Activated naive CD4-positive, alpha-beta T cell treated with anti-CD3 and anti-CD28 coated beads, Interleukin-2, amount 10 ng/mL, durations not matched to agents 7 days and 5 days (primary cell): ENCODE measurements at regions not wholly inside any gene's neighbourhood (a gene's known extent, or its start where the extent isn't known, plus 50 kb on each side); places are given as distances from the start of the nearest gene placed in this dataset.

Source experiments
- CTCF ChIA-PET: fragments of 350-600 bp; sonication (Branson Sonifier 250); formaldehyde crosslinking; loops from one replicate; lab custom pipeline; 2021; ENCODE audit warnings: antibody characterized with exemption; lab: Charles Lee
- DNase-seq: peaks from one replicate; pipeline ENCODE4 v3.0.0-alpha.2; 2020
- H3K27ac Mint-ChIP-seq: one replicate; pipeline ENCODE4 v1.8.0; 2021; ENCODE audit warnings: mild to moderate bottlenecking, moderate library complexity, mixed read lengths
- H3K27me3 Mint-ChIP-seq: one replicate; pipeline ENCODE4 v1.8.0; 2021; ENCODE audit warnings: mild to moderate bottlenecking, mixed read lengths
- H3K36me3 Mint-ChIP-seq: one replicate; pipeline ENCODE4 v1.8.0; 2021; ENCODE audit warnings: mixed read lengths
- H3K4me1 Mint-ChIP-seq: one replicate; pipeline ENCODE4 v1.8.0; 2021; ENCODE audit warnings: mixed read lengths
- H3K4me3 Mint-ChIP-seq: one replicate; pipeline ENCODE4 v1.8.0; 2021; ENCODE audit warnings: mild to moderate bottlenecking, moderate library complexity, mixed read lengths
- H3K9me3 Mint-ChIP-seq: one replicate; pipeline ENCODE4 v1.8.0; 2021; ENCODE audit warnings: mixed read lengths

DNA sequence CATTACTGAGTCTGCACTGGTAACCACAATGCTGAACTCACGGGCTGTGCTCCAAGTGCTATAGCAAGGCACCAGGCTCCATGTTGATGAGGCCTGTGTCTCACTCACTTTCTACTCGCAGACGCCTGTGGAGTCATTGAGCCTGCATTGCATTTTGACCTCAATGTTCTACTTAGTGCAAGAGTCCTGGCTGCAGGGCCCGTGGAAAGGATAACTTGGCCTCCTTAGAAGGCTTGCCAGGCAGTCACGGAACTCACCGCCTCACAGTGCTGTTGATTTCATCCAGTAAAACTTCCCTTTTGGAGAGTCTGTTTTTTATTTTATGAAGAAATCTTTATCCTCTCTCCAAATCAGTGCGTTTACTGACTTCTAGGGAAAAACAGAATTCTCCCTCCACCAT lies 290.4 kb downstream of the RNF144A start:
- no peak overlapping the region for H3K27ac Mint-ChIP-seq

DNA sequence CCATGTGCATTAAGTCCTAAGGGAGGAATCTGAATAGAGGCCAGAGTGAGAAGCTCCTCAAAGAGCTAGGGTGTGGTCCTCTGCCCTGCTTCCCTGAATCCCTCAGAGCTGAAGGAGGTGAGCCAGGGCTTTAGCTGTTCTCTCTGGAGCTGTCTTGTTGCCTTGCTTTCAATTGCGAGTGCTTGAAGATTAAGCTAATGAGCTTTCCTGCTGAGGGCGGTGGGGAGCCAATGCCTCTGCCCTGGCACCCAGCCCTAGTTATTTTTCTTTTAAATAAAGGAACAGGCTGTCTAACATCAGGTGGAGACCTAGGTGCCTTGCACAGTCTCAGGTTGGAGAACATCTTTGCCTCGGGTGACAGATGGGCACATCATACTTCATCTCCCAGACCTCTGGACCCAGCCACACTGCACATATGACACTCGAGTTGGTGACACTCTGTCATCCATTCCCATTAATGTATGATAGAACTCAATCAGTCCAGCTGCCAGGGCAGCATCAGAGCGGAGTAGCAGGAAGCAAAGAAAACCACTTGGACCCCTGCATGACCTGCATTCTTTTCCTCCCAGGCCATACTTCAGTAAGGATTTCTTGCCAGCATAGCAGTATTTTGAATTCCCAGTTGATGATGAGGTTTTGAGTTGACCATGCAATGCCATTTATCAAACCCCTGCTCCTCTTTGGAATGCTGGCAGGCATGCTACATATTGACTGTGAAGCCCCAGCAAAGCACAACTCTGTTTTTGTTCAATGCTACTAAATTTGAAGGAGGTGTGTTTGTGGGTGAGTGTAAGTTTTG lies 292.7 kb downstream of the RNF144A start:
- Mint-ChIP-seq H3K27me3 (no peaks in the 10 kb centered on the region), H3K4me3 (no peak overlapping the region), H3K36me3 (no peaks in the 10 kb centered on the region), H3K4me1 (no peaks in the 10 kb centered on the region), H3K27ac (no peak overlapping the region), H3K9me3 (no peaks in the 10 kb centered on the region)
- CTCF ChIA-PET: no interaction called here
- DNase-seq: no peak

More for the DNA sequence above, 290.4 kb downstream of the RNF144A start:
- Mint-ChIP-seq H3K36me3 (no peaks in the 10 kb centered on the region), H3K4me1 (no peaks in the 10 kb centered on the region), H3K9me3 (no peaks in the 10 kb centered on the region), H3K27me3 (no peaks in the 10 kb centered on the region), H3K4me3 (no peak overlapping the region)
- CTCF ChIA-PET: no interaction called here
- no peak for DNase-seq

DNA sequence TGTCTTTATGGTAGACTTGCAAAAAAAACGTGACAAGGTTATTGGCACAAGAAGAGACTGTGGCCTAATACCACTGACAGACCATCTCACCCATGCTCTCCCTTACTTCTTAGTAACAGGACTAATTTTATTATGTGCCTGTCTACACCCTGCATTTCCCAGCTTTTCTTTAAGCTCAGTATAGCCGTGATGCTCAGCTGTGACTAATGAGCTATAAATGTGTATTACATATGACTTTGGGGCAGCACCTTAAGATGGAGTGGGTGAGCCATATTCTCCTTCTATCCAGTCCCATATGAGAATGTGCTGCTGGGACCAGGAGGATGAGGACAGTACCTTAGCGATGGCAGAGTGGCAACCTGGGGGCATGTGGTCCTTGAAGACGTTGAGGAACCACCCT lies 293.5 kb downstream of the RNF144A start:
- DNase-seq: no peak
- no peaks in the 10 kb centered on the region for H3K27me3 Mint-ChIP-seq
- CTCF ChIA-PET: no interaction called here
- no peaks in the 10 kb centered on the region for H3K4me1 Mint-ChIP-seq
- no peak overlapping the region for H3K4me3 Mint-ChIP-seq
- no peaks in the 10 kb centered on the region for H3K36me3 Mint-ChIP-seq
- no peaks in the 10 kb centered on the region for H3K9me3 Mint-ChIP-seq
- H3K27ac Mint-ChIP-seq: no peak overlapping the region

- no peak overlapping the region for H3K4me3 Mint-ChIP-seq
- no peaks in the 10 kb centered on the region for H3K27me3 Mint-ChIP-seq
- H3K9me3 Mint-ChIP-seq: peaks cover 2% of the 10 kb centered on the region
- no peak overlapping the region for H3K27ac Mint-ChIP-seq
- H3K36me3 Mint-ChIP-seq: no peaks in the 10 kb centered on the region
- no peaks in the 10 kb centered on the region for H3K4me1 Mint-ChIP-seq
- CTCF ChIA-PET: no interaction called here
- DNase-seq: no peak
Observed at GRCh38 chr2:7225848-7226247, 308.6 kb downstream of the RNF144A start.

GRCh38 chr2:7226501-7226900 lies 309.3 kb downstream of the RNF144A start:
- peaks cover 2% of the 10 kb centered on the region for H3K9me3 Mint-ChIP-seq
- H3K27me3 Mint-ChIP-seq: no peaks in the 10 kb centered on the region
- no peak for DNase-seq
- CTCF ChIA-PET: no interaction called here
- no peak overlapping the region for H3K27ac Mint-ChIP-seq
- no peaks in the 10 kb centered on the region for H3K4me1 Mint-ChIP-seq
- H3K4me3 Mint-ChIP-seq: no peak overlapping the region
- no peaks in the 10 kb centered on the region for H3K36me3 Mint-ChIP-seq

DNA sequence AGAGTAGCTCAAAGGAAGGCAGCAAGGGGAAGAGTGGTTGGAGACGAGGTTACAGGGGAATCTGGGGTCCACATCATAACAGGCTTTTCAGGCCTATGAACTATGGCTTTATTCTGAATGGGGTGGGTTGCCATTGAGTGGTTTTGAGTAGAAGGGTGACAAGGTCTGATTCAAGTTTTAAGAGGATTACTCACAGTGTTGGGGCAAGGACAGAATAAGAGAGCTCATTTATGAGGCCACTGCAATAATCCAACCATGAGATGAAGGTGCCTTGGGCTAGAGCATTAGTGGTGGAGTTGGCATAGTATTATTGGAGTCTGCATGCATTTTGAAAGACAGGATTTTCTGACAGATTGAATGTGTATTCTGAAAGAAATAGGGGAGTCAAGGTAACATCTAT lies 315.9 kb downstream of the RNF144A start:
- DNase-seq: no peak
- no peaks in the 10 kb centered on the region for H3K27me3 Mint-ChIP-seq
- CTCF ChIA-PET: no interaction called here
- no peaks in the 10 kb centered on the region for H3K9me3 Mint-ChIP-seq
- H3K4me1 Mint-ChIP-seq: no peaks in the 10 kb centered on the region
- no peak overlapping the region for H3K4me3 Mint-ChIP-seq
- H3K27ac Mint-ChIP-seq: no peak overlapping the region
- H3K36me3 Mint-ChIP-seq: no peaks in the 10 kb centered on the region

DNA sequence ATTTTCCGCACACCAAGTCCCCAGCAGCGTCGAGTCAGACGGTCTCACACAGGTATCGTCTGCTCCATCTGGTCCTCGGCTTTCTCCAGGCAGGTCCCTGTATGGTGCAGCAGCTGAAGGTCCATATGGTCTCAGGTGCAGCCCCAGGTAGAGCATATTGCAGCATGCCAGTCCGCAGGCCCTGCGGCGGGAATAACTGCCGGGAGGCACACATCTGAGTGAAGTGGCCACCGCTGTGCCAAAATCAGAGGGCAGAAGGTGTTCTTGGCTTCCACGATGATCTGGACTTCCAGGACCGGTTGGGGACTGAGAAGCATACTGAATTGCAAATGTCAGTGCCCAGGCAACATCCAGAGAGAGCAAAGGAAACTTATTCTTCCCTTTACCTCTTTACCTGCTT lies 320.3 kb downstream of the RNF144A start:
- Mint-ChIP-seq H3K9me3 (no peaks in the 10 kb centered on the region), H3K27ac (no peak overlapping the region), H3K27me3 (no peaks in the 10 kb centered on the region), H3K4me1 (peaks cover 4% of the 10 kb centered on the region), H3K36me3 (no peaks in the 10 kb centered on the region), H3K4me3 (no peak overlapping the region)
- no peak for DNase-seq
- CTCF ChIA-PET: no interaction called here

- Mint-ChIP-seq H3K36me3 (no peaks in the 10 kb centered on the region), H3K4me1 (peaks cover 11% of the 10 kb centered on the region), H3K9me3 (no peaks in the 10 kb centered on the region), H3K27ac (no peak overlapping the region), H3K27me3 (no peaks in the 10 kb centered on the region), H3K4me3 (no peak overlapping the region)
- CTCF ChIA-PET: no interaction called here
- no peak for DNase-seq
Observed at GRCh38 chr2:7239078-7239477, 321.9 kb downstream of the RNF144A start.

DNA sequence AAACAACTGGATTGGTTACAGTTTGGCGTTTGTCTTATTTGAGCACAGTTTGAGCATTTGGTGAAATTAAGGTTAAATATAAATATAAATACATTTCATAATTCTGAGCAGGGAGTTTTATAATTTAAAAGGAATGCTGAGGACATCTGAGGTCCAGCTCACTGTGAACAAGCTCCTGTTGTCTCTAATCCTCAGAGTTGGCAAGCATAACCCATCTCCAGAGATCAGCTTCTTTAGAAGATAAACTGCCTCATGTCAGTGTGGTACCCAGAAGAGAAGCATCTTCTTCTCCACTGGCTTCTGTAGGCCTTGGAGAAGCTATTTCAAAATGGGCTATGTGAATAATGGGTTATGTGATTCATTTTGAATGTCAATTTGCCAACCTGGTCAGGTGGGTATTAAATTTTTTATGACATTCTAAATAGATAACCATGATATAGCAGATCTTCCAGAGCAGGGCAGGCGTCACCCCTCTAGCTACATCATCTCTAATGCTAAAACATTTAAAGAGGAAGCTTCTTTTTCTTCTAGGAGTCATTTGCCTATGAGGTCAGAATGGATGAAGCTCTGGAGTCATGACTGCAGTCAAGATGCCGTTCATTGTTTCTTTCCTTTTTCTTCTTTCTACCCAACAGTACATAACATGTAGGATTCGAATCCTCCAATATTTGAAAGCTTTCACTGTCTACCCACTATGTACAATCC lies 324.0 kb downstream of the RNF144A start:
- H3K27me3 Mint-ChIP-seq: no peaks in the 10 kb centered on the region
- H3K9me3 Mint-ChIP-seq: no peaks in the 10 kb centered on the region
- no peak overlapping the region for H3K4me3 Mint-ChIP-seq
- CTCF ChIA-PET: interaction anchor here (1.3 kb wide), 1 partner anchor 38 kb away, joined by 3 read pairs; no protein-coding TSS in a partner anchor
- no peak for DNase-seq
- peaks cover 11% of the 10 kb centered on the region for H3K4me1 Mint-ChIP-seq
- no peaks in the 10 kb centered on the region for H3K36me3 Mint-ChIP-seq
- no peak overlapping the region for H3K27ac Mint-ChIP-seq

GRCh38 chr2:7242189-7242867 lies 325.1 kb downstream of the RNF144A start:
- H3K27me3 Mint-ChIP-seq: no peaks in the 10 kb centered on the region
- H3K9me3 Mint-ChIP-seq: no peaks in the 10 kb centered on the region
- no peak overlapping the region for H3K4me3 Mint-ChIP-seq
- H3K4me1 Mint-ChIP-seq: peaks cover 11% of the 10 kb centered on the region
- H3K27ac Mint-ChIP-seq: no peak overlapping the region
- CTCF ChIA-PET: no interaction called here
- no peak for DNase-seq
- no peaks in the 10 kb centered on the region for H3K36me3 Mint-ChIP-seq

GRCh38 chr2:7243276-7243675 lies 326.1 kb downstream of the RNF144A start:
- Mint-ChIP-seq H3K36me3 (no peaks in the 10 kb centered on the region), H3K27ac (no peak overlapping the region), H3K27me3 (no peaks in the 10 kb centered on the region), H3K9me3 (no peaks in the 10 kb centered on the region), H3K4me1 (peaks cover 11% of the 10 kb centered on the region), H3K4me3 (no peak overlapping the region)
- DNase-seq: no peak
- CTCF ChIA-PET: no interaction called here

DNA sequence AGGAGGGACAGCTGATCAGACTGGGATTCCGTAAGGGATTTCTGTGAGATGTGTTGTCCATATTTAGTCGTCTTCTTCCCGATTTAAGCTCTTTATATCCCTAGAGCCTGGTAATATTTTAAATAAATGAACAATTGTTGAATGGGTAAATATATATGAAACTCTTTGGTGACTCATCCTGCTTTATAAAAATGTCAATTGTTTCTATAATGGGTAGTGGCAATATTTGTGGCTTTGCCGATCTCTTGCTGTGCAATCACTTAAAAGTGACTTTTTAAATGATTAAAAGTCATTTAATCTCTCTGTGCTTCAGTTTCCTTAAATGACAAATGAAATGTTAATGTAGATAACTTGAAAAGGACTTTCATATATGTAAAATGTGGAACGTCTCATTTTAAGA lies 339.2 kb downstream of the RNF144A start:
- CTCF ChIA-PET: no interaction called here
- Mint-ChIP-seq H3K9me3 (no peaks in the 10 kb centered on the region), H3K4me3 (no peak overlapping the region), H3K27ac (no peak overlapping the region), H3K27me3 (no peaks in the 10 kb centered on the region), H3K4me1 (no peaks in the 10 kb centered on the region), H3K36me3 (no peaks in the 10 kb centered on the region)
- DNase-seq: no peak

DNA sequence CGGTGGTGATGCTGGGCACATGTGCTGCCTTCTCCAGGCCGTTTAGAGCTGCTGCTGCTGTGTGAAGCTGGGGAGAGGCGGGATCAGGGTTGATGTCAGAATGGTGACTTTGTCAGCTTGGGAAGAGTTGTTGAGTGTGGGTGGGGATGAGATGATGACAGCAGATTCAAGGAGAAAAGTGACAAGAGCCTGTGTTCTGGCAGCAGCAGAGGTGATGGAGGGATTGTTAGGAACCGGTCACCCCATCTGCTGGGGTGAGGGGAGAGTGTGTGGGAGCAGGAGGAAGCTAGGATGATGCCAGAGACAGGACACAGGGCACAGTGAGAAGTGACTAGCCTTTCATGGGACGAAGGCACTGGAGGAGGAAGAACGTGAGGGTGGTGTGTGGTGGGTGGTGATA lies 345.5 kb downstream of the RNF144A start:
- Mint-ChIP-seq H3K9me3 (no peaks in the 10 kb centered on the region), H3K4me3 (no peak overlapping the region), H3K27me3 (no peaks in the 10 kb centered on the region), H3K36me3 (no peaks in the 10 kb centered on the region), H3K27ac (no peak overlapping the region), H3K4me1 (no peaks in the 10 kb centered on the region)
- CTCF ChIA-PET: no interaction called here
- DNase-seq: no peak

GRCh38 chr2:7264791-7265190 lies 347.6 kb downstream of the RNF144A start:
- H3K4me1 Mint-ChIP-seq: no peaks in the 10 kb centered on the region
- H3K4me3 Mint-ChIP-seq: no peak overlapping the region
- no peaks in the 10 kb centered on the region for H3K9me3 Mint-ChIP-seq
- H3K27me3 Mint-ChIP-seq: no peaks in the 10 kb centered on the region
- CTCF ChIA-PET: no interaction called here
- H3K36me3 Mint-ChIP-seq: no peaks in the 10 kb centered on the region
- H3K27ac Mint-ChIP-seq: no peak overlapping the region
- no peak for DNase-seq

DNA sequence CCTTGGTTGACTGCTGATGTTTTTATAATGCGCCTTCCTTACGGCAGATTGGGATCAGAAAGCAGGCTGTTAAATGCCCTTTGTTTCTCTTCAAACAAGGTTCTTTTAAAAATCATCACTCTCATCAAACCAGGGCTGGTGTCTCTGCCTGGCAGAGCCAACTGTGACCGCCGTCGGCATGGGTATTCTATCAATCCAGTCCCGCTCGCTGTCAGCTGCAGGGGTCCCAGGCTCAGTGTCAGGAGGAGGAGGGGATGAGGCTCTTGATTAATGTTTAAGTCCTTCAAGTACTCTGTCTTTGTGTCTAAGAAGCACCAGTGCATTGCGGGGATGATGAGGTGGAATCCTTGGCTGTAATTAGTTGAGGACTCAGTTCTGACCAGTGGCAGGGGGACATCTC lies 348.1 kb downstream of the RNF144A start:
- Mint-ChIP-seq H3K36me3 (no peaks in the 10 kb centered on the region), H3K4me1 (no peaks in the 10 kb centered on the region), H3K27ac (no peak overlapping the region), H3K27me3 (no peaks in the 10 kb centered on the region), H3K9me3 (no peaks in the 10 kb centered on the region), H3K4me3 (no peak overlapping the region)
- CTCF ChIA-PET: no interaction called here
- DNase-seq: no peak
